ENCODE measurements at regions not wholly inside any gene's neighbourhood (a gene's known extent, or its start where the extent isn't known, plus 50 kb on each side); places are given as distances from the start of the nearest gene placed in this dataset.

DNA sequence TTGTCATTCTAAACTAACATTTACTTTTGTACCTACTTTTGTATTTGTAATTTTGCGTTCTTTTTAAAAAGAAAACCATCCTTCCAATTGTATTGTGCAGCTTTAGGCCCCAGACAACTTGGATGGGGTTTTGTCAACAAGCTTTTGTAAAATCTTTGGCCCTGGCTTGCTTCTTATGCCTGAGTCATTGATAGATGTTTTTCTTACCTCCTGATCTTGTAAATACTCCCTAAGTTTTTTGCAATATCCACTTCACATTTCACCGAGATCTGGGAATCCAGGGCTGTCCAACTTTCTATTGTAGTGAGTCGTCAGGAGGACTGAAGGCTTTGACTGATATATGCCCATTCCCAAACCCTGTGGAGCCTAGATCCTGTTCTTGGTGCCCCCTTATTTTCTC lies 126.9 kb upstream of the GUCY1A1 start:
- intact Hi-C loops (cut with DNase I) = loop anchor here (10.0 kb wide), 1 partner anchor 155 kb away; no protein-coding TSS in a partner anchor
- DNase-seq = no peak
- Histone ChIP-seq H3K4me3 (no peak overlapping the region), H3K27me3 (no peaks in the 10 kb centered on the region), H3K36me3 (no peaks in the 10 kb centered on the region), H3K27ac (peak overlapping the region in 1 of 4 donors; percentile 2), H3K4me1 (peaks cover 0 to 14% (median 0%) of the 10 kb centered on the region in 4 donors), H3K9me3 (no peaks in the 10 kb centered on the region)
- TF ChIP-seq, protein P1, sequence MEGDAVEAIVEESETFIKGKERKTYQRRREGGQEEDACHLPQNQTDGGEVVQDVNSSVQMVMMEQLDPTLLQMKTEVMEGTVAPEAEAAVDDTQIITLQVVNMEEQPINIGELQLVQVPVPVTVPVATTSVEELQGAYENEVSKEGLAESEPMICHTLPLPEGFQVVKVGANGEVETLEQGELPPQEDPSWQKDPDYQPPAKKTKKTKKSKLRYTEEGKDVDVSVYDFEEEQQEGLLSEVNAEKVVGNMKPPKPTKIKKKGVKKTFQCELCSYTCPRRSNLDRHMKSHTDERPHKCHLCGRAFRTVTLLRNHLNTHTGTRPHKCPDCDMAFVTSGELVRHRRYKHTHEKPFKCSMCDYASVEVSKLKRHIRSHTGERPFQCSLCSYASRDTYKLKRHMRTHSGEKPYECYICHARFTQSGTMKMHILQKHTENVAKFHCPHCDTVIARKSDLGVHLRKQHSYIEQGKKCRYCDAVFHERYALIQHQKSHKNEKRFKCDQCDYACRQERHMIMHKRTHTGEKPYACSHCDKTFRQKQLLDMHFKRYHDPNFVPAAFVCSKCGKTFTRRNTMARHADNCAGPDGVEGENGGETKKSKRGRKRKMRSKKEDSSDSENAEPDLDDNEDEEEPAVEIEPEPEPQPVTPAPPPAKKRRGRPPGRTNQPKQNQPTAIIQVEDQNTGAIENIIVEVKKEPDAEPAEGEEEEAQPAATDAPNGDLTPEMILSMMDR (IDR thresholded peaks at IDR 0.05) = no peak
- no peak for TF ChIP-seq POLR2AphosphoS5 (IDR thresholded peaks at IDR 0.05)
- TF ChIP-seq EP300 (IDR thresholded peaks at IDR 0.05) = no peak
- no peak for TF ChIP-seq POLR2A (IDR thresholded peaks at IDR 0.05)
- 69 to 86% methylated on average over 3 of the region's 3 CpGs for WGBS, 2 donors

DNA sequence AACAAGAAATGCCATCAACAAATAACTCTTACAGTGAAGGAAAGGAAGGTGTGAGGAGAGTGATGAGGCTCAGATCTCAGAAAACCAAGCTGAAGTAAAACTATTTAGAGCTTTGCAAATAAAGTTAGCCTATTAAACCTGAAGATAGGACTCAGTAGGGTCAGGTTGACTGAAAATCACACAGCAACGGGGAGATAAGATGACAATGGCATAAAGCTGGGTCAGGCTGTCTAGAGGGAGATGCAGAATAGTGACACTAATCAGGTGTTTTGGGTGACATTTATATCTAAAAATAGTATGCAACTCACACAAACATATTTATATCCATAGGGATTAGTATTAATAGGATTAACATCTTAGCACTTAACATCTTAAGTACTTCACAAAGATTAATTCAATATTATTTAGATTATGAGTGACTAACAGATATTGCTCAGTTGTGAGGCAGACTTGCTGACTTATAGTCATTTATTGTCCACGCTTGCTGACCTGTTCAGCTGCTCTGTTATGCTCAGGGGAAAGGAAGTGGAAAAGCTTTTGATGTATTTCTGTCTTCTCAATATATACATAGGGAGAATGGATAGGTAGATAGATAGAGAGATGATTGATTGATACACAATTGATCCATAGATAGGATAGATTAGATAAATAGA lies 130.7 kb upstream of the GUCY1A1 start:
- TF ChIP-seq POLR2A (IDR thresholded peaks at IDR 0.05) = no peak
- TF ChIP-seq POLR2AphosphoS5 (IDR thresholded peaks at IDR 0.05) = no peak
- TF ChIP-seq, protein P1 (IDR thresholded peaks at IDR 0.05) = no peak
- no peak for TF ChIP-seq EP300 (IDR thresholded peaks at IDR 0.05)
- Histone ChIP-seq H3K4me1 (peaks cover 0 to 39% (median 15%) of the 10 kb centered on the region in 4 donors), H3K27me3 (no peaks in the 10 kb centered on the region), H3K36me3 (no peaks in the 10 kb centered on the region), H3K9me3 (no peaks in the 10 kb centered on the region), H3K4me3 (no peak overlapping the region), H3K27ac (no peak overlapping the region)
- 86 to 87% methylated on average over 2 of the region's 2 CpGs for WGBS, 2 donors
- DNase-seq = no peak
- intact Hi-C loops (cut with DNase I) = loop anchor here (10.0 kb wide), 1 partner anchor 159 kb away; no protein-coding TSS in a partner anchor

DNA sequence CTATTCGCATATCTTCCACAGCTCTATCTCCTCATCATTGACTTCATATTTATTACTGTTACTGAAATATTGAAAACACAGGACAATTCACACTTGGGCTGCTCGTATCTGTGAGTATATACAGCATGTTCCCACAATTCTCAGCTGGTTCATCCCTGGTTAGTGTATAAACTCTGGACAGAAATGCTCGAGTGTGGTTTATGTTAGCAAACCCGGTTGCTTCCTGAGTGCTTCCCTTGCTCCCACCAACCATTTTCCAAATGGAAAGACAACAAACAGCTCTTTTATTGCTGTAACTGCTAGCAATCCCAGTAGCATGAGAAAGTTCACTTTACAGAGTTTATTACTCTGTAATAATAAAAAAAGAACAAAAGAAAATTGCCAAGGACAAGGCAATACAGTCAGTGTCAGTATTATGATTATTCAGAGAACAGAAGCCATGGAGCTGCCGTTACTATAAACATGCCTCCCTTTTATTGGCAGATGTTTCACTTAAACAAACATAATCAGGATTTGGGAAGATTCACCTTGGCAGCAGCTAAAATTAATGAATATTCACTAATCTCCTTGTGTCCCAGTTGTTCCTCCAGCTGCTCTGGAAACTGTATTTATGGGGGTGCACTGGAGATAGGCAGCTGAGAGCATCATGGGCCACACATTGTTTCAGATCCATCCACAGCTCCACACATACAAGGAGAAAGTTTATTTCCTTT lies 134.1 kb upstream of the GUCY1A1 start:
- intact Hi-C loops (cut with DNase I) = loop anchor here (2.0 to 10.0 kb wide), 2 partner anchors 134 to 162 kb away; partner anchors contain the start of gene GUCY1A1
- WGBS, 2 donors = 21 to 49% methylated on average over 5 of the region's 5 CpGs

DNA sequence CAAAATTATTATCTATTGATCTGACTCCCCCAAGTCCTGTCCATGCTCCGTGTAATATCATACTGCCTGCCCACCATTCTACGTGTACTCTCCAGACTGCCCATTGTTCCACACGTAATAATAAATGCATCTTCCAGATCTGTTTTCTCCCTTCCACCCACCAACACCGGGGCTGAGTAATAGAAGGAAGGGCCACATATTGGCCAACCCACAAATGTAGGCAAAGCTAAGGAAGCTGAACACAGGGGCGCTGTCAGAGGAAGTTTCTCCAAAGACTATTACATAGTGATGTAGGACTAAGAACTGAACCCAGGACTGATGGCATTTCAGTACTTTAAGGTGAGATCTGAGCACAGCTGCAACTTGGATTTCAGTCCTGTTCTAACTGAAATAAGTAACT lies 135.8 kb upstream of the GUCY1A1 start:
- WGBS, 2 donors = 88% methylated on average over 5 of the region's 5 CpGs
- intact Hi-C loops (cut with DNase I) = loop anchor here (10.0 kb wide), 1 partner anchor 164 kb away; no protein-coding TSS in a partner anchor
- TF ChIP-seq POLR2A (IDR thresholded peaks at IDR 0.05) (no peak), EP300 (IDR thresholded peaks at IDR 0.05) (no peak), POLR2AphosphoS5 (IDR thresholded peaks at IDR 0.05) (no peak)
- TF ChIP-seq, protein P1 (IDR thresholded peaks at IDR 0.05) = no peak

More for the DNA sequence above, 134.1 kb upstream of the GUCY1A1 start:
- no peaks in the 10 kb centered on the region for H3K9me3 ChIP-seq
- H3K4me3 ChIP-seq = no peak overlapping the region
- H3K4me1 ChIP-seq = peaks cover 0 to 61% (median 20%) of the 10 kb centered on the region in 4 donors
- no peak for DNase-seq
- no peaks in the 10 kb centered on the region for H3K27me3 ChIP-seq
- H3K36me3 ChIP-seq = no peaks in the 10 kb centered on the region
- TF ChIP-seq, protein P1 (IDR thresholded peaks at IDR 0.05) = no peak
- TF ChIP-seq POLR2AphosphoS5 (IDR thresholded peaks at IDR 0.05) (peak; percentile 23 to 74 (median 49)), EP300 (IDR thresholded peaks at IDR 0.05) (peak in 1 of 4 donors; percentile 1)
- H3K27ac ChIP-seq = peak overlapping the region in 3 of 4 donors; percentile 46 to 78 (median 70)

More for the DNA sequence above, 135.8 kb upstream of the GUCY1A1 start:
- Histone ChIP-seq H3K27ac (peak overlapping the region in 2 of 4 donors; percentile 70 to 78), H3K4me1 (peaks cover 0 to 73% (median 36%) of the 10 kb centered on the region in 4 donors), H3K4me3 (no peak overlapping the region), H3K27me3 (no peaks in the 10 kb centered on the region), H3K36me3 (no peaks in the 10 kb centered on the region), H3K9me3 (no peaks in the 10 kb centered on the region)
- no peak for DNase-seq

All from sigmoid colon (tissue), 6 donors.